ENCODE measurements at regions not wholly inside any gene's neighbourhood (a gene's known extent, or its start where the extent isn't known, plus 50 kb on each side); places are given as distances from the start of the nearest gene placed in this dataset.

DNA sequence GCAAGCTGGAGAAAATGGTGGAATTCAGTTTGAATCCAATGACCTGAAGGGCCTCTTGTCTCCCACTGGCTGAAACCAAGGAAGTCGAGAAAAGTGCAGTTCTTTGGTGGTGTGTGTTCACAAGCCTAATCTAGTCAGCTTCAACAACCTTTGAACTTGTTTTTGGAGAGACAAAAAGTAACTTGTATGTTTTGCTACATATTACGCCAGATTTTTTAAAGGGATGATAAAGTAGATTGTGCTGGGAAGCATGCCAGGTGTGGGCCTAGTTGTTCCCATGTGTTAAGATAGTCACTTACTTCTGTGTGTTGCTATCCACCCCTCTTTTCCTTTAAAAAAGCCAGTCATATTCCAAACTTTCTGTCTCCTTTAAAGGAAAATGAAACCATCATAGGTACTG, 79.7 kb upstream of the FAM3C start:
- Histone ChIP-seq H3K9me3 (no peaks in the 10 kb centered on the region), H3K4me1 (no peaks in the 10 kb centered on the region), H3K27ac (no peak overlapping the region), H3K27me3 (ENCODE audit: low read depth) (no peaks in the 10 kb centered on the region), H3K4me3 (no peak overlapping the region), H3K36me3 (no peaks in the 10 kb centered on the region)
- TF ChIP-seq, protein P1, sequence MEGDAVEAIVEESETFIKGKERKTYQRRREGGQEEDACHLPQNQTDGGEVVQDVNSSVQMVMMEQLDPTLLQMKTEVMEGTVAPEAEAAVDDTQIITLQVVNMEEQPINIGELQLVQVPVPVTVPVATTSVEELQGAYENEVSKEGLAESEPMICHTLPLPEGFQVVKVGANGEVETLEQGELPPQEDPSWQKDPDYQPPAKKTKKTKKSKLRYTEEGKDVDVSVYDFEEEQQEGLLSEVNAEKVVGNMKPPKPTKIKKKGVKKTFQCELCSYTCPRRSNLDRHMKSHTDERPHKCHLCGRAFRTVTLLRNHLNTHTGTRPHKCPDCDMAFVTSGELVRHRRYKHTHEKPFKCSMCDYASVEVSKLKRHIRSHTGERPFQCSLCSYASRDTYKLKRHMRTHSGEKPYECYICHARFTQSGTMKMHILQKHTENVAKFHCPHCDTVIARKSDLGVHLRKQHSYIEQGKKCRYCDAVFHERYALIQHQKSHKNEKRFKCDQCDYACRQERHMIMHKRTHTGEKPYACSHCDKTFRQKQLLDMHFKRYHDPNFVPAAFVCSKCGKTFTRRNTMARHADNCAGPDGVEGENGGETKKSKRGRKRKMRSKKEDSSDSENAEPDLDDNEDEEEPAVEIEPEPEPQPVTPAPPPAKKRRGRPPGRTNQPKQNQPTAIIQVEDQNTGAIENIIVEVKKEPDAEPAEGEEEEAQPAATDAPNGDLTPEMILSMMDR (IDR thresholded peaks at IDR 0.05) = no peak
- intact Hi-C loops (cut with DNase I) = no loop called here
- no peak for DNase-seq
- no peak for ATAC-seq

DNA sequence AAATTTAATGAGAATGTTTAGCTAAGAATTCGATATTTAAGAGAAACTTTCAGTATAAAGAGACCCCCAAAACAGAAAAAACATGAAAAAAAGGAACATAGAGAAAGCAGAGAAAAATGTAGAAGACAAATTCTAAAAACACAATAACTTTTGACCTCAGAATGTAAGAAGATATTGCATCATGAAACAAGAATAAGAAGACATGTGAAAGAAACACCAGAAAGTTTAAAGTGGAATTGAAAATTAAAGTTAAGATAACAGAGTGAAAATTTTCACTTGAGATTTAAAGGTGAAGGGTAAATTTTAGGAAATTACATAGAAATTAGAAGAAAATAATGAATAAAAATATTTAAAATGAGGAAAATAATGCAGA, 78.2 kb upstream of the FAM3C start:
- H3K4me3 ChIP-seq = no peak overlapping the region
- H3K36me3 ChIP-seq = no peaks in the 10 kb centered on the region
- H3K9me3 ChIP-seq = no peaks in the 10 kb centered on the region
- intact Hi-C loops (cut with DNase I) = no loop called here
- no peaks in the 10 kb centered on the region for H3K4me1 ChIP-seq
- TF ChIP-seq, protein P1 (IDR thresholded peaks at IDR 0.05) = no peak
- H3K27ac ChIP-seq = no peak overlapping the region
- DNase-seq (no peak), ATAC-seq (no peak)
- H3K27me3 ChIP-seq (ENCODE audit: low read depth) = no peaks in the 10 kb centered on the region

DNA sequence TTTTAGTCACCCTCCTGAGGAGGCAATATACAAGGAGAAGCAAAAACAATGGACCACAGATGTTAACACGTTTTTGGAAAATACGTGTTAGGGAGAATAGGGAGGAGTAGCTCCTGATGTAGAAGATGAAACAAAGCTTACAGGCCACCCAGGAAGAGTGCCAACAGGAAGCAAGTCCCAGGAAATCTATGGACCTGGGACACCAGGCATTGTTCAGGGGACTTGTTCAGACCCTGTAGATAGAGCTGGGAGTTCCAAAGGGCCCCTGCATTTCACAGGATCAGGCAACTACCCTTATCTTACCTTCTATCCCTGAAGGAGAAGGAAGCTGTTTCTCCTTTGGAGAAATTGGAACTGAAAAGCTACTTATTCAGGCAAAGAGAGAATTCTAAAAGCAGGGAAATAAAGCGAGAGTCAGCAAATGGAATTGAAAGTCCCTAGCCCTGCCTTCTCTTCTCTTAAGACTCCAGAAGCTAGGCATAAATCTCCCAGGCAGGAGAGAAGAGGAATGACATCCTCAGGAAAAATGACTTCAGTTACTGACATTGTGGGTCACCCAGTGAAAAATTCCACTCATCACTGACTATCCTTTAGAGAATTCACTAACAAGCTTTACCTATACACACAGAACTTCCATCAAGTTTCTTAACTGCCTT, 77.7 kb upstream of the FAM3C start:
- H3K36me3 ChIP-seq = no peaks in the 10 kb centered on the region
- no peaks in the 10 kb centered on the region for H3K27me3 ChIP-seq (ENCODE audit: low read depth)
- DNase-seq (no peak), ATAC-seq (no peak)
- intact Hi-C loops (cut with DNase I) = no loop called here
- no peak overlapping the region for H3K27ac ChIP-seq
- TF ChIP-seq, protein P1 (IDR thresholded peaks at IDR 0.05) = no peak
- H3K4me1 ChIP-seq = no peaks in the 10 kb centered on the region
- H3K4me3 ChIP-seq = no peak overlapping the region
- H3K9me3 ChIP-seq = no peaks in the 10 kb centered on the region

DNA sequence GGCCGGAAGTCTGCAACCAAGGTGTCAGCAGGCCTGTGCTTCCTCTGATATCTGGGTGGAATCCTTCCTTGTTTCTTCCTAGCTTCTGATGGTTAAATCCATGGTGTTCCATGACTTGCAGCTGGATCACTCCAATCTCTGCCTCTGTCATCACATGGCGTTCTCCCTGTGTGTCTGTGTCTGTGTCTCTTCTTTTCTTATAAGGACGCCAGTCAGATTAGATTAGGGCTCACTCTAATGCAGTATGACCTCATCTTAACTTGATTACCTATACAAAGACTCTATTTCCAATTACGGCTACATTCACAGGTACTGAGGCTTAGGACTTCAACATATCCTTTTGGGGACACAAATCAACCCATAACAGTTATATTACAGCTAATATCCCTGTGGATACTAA, 70.3 kb upstream of the FAM3C start:
- DNase-seq (no peak), ATAC-seq (no peak)
- Histone ChIP-seq H3K27me3 (ENCODE audit: low read depth) (no peaks in the 10 kb centered on the region), H3K4me3 (no peak overlapping the region), H3K9me3 (no peaks in the 10 kb centered on the region), H3K36me3 (no peaks in the 10 kb centered on the region), H3K27ac (no peak overlapping the region), H3K4me1 (no peaks in the 10 kb centered on the region)
- intact Hi-C loops (cut with DNase I) = no loop called here
- TF ChIP-seq, protein P1 (IDR thresholded peaks at IDR 0.05) = no peak

GRCh38 chr7:121459148-121459547, 63.0 kb upstream of the FAM3C start:
- Histone ChIP-seq H3K27me3 (ENCODE audit: low read depth) (no peaks in the 10 kb centered on the region), H3K4me1 (no peaks in the 10 kb centered on the region), H3K36me3 (no peaks in the 10 kb centered on the region), H3K27ac (no peak overlapping the region), H3K9me3 (no peaks in the 10 kb centered on the region), H3K4me3 (no peak overlapping the region)
- intact Hi-C loops (cut with DNase I) = no loop called here
- TF ChIP-seq, protein P1 (IDR thresholded peaks at IDR 0.05) = no peak
- DNase-seq = no peak
- ATAC-seq = no peak

Measured in lower lobe of right lung (tissue), 2 donors.